ENCODE measurements at regions not wholly inside any gene's neighbourhood (a gene's known extent, or its start where the extent isn't known, plus 50 kb on each side); places are given as distances from the start of the nearest gene placed in this dataset.

GRCh38 chr1:29746076-29746665 lies 509.8 kb downstream of the PTPRU start:
- TF ChIP-seq CTCF (IDR thresholded peaks at IDR 0.05 in 4 of 5, conservative IDR thresholded peaks at IDR 0.05 in 1 of 5) (no peak), POLR2A (IDR thresholded peaks at IDR 0.05) (no peak)

Measured in gastrocnemius medialis (tissue), 4 donors.